Prostate gland (tissue), 2 donors: ENCODE measurements at regions not wholly inside any gene's neighbourhood (a gene's known extent, or its start where the extent isn't known, plus 50 kb on each side); places are given as distances from the start of the nearest gene placed in this dataset.
"Not testable (repeated sequence)": the region's sequence is repeated elsewhere in the genome, so short reads cannot be mapped to it uniquely, and the experiment has no call there.

ENCODE experiments used
- DNase-seq: peaks from one replicate; pipeline ENCODE4 v3.0.0-alpha.2; 2019; ENCODE audit warnings: low spot score
- H3K27ac ChIP-seq, 2 donors: fragments of 200-600 bp; sonication (generic); 2 replicates each; pipeline ENCODE4 v1.5.1; 2017 to 2019
- H3K27me3 ChIP-seq: fragments of 200-600 bp; sonication (generic); replicated peaks from 2 replicates; pipeline ENCODE4 v1.5.1; 2019; ENCODE audit not compliant: insufficient read depth
- H3K36me3 ChIP-seq, 2 donors: fragments of 200-600 bp; sonication (generic); 1 replicate in 1 of 2; 2 replicates in 1 of 2; pipeline versions ENCODE4 v1.5.1 to v1.8.1; 2017 to 2019
- H3K4me1 ChIP-seq: fragments of 200-600 bp; sonication (generic); replicated peaks from 2 replicates; pipeline ENCODE4 v1.5.1; 2019
- H3K4me3 ChIP-seq, 2 donors: fragments of 200-600 bp; sonication (generic); 2 replicates each; pipeline ENCODE4 v1.5.1; 2017 to 2019
- H3K9me3 ChIP-seq: fragments of 200-600 bp; sonication (generic); 2 replicates; pipeline ENCODE4 v1.5.1; 2017
- POLR2A ChIP-seq: fragments of 450-650 bp; IDR thresholded peaks from one replicate; pipeline ENCODE4 v1.6.1; 2016; ENCODE audit warnings: antibody characterized with exemption, mild to moderate bottlenecking
- POLR2AphosphoS5 ChIP-seq: sonication (generic); formaldehyde crosslinking; IDR thresholded peaks from one replicate; pipeline ENCODE4 v1.6.1; 2017; ENCODE audit warnings: antibody characterized with exemption
- WGBS: methylation state at CpG from one replicate; pipeline ENCODE4 v1.1.5; 2018; 5-methylcytosine and 5-hydroxymethylcytosine counted together
- intact Hi-C: fragments of 100-400 bp; cut with DNase I; formaldehyde crosslinking; loops from one replicate; pipeline ENCODE4 v1.14.2; 2022
- TF ChIP-seq, protein P1 (sequence below), 4 experiments: fragments of 200-600 bp in 2 of 4; fragments of 450-650 bp in 2 of 4; sonication (generic) in 2 of 4; IDR thresholded peaks; 1 replicate in 3 of 4; 2 replicates in 1 of 4; pipeline ENCODE4 v1.5.1; 2016 to 2019; ENCODE audit warnings: antibody characterized with exemption in 4 of 4, mild to moderate bottlenecking in 2 of 4, moderate library complexity in 2 of 4

DNA sequence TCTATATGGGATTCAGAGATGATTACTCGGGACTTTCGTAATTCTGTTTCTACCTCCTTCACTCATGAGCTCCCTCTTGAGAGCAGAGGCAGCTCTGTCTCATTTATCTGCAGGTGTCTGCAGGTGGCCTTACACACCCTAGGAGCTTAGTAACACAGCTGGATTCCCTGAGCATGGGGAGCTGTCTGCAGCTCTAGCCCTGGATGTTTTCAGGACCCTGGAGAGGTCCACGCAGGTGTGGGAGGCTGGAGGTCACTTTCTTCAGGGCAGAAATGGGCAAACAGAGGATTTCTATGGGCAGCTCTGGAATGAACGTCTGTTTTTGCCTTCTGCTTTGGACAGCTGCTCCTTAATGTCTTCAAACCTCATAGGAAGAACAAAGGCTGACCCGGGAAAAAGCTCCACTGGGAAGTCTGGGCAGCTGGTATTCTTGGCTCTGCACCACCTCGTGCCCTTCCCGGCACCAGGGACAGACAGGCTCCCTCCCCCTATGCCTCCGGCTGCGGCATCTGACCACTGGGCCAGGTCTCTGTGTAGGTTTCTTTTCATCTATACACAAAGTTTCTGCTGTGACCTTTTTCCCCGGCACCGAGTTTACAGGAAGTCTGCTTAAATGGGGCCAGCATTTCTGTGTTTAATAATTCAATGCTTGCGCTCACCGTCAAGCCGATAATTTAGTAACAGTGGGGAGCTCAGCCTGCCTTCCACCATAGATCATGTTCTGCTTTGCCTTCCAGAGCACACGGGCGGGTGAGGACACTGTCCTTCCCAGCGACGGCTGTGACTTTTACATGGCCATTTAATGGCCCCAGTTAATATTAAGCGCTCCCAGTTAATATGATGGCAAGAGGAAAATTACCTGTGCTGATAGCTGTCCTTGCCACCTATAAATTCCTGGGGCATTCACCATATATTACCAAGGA lies 320.2 kb upstream of the SFSWAP start:
- no peak overlapping the region for H3K27ac ChIP-seq
- WGBS = 45% methylated on average over 19 of the region's 19 CpGs
- no peak overlapping the region for H3K4me3 ChIP-seq
- intact Hi-C loops = no loop called here
- TF ChIP-seq, protein P1, sequence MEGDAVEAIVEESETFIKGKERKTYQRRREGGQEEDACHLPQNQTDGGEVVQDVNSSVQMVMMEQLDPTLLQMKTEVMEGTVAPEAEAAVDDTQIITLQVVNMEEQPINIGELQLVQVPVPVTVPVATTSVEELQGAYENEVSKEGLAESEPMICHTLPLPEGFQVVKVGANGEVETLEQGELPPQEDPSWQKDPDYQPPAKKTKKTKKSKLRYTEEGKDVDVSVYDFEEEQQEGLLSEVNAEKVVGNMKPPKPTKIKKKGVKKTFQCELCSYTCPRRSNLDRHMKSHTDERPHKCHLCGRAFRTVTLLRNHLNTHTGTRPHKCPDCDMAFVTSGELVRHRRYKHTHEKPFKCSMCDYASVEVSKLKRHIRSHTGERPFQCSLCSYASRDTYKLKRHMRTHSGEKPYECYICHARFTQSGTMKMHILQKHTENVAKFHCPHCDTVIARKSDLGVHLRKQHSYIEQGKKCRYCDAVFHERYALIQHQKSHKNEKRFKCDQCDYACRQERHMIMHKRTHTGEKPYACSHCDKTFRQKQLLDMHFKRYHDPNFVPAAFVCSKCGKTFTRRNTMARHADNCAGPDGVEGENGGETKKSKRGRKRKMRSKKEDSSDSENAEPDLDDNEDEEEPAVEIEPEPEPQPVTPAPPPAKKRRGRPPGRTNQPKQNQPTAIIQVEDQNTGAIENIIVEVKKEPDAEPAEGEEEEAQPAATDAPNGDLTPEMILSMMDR (IDR thresholded peaks at IDR 0.05) = no peak
- TF ChIP-seq POLR2AphosphoS5 = no peak
- no peak for TF ChIP-seq POLR2A
- no peaks in the 10 kb centered on the region for H3K4me1 ChIP-seq
- H3K9me3 ChIP-seq = no peaks in the 10 kb centered on the region
- no peaks in the 10 kb centered on the region for H3K36me3 ChIP-seq
- H3K27me3 ChIP-seq = peaks cover 5% of the 10 kb centered on the region
- DNase-seq = no peak

DNA sequence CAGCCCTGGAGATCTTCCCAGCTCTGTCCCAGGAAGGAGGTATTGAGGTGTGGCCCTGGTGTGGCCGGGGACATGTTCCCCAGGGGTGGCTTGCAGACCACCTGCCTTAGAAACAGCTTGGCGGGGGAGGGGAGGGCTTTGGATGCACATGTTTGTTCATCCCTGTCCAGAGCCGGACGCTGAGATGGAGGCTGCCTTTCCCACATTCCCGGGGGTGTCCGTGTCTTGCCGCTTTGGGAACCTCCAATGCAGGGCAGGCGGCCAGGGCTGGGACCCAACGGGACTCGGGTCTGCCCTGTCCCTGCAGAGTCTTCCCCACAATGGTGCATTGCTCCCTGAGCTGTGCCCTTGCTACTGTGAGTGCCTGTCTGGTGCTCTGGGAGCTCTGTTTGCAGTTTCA lies 319.5 kb upstream of the SFSWAP start:
- no peaks in the 10 kb centered on the region for H3K36me3 ChIP-seq
- intact Hi-C loops = no loop called here
- no peak for DNase-seq
- H3K4me1 ChIP-seq = no peaks in the 10 kb centered on the region
- 88% methylated on average over 10 of the region's 10 CpGs for WGBS
- H3K9me3 ChIP-seq = no peaks in the 10 kb centered on the region
- H3K27me3 ChIP-seq = no peaks in the 10 kb centered on the region
- TF ChIP-seq, protein P1 (IDR thresholded peaks at IDR 0.05) = no peak
- TF ChIP-seq POLR2A = no peak
- no peak for TF ChIP-seq POLR2AphosphoS5
- H3K27ac ChIP-seq = no peak overlapping the region
- H3K4me3 ChIP-seq = no peak overlapping the region

DNA sequence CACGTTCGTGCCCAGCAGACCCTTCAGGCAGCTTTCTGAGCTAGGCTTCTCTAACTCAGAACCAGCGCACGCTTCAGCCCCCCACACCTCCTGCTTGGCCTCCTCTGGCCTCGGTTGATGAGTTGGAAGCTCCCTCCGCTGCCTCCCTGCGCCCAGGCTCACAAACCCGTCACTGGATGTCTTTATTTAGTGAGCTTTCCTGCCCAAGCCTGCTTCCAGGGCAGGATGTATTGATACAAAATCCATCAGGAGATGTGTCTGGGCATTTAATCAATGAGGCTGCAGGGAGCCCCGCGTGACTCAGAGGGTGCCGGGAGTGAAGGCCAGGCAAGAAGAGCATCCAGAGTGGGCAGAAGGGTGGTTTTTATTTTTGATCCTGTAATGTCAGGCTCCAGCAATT lies 316.1 kb upstream of the SFSWAP start:
- H3K4me1 ChIP-seq, intact Hi-C loops, H3K36me3 ChIP-seq, H3K9me3 ChIP-seq, DNase-seq, H3K4me3 ChIP-seq, H3K27ac ChIP-seq, H3K27me3 ChIP-seq: not testable (repeated sequence)
- WGBS = 67% methylated on average over 7 of the region's 11 CpGs

DNA sequence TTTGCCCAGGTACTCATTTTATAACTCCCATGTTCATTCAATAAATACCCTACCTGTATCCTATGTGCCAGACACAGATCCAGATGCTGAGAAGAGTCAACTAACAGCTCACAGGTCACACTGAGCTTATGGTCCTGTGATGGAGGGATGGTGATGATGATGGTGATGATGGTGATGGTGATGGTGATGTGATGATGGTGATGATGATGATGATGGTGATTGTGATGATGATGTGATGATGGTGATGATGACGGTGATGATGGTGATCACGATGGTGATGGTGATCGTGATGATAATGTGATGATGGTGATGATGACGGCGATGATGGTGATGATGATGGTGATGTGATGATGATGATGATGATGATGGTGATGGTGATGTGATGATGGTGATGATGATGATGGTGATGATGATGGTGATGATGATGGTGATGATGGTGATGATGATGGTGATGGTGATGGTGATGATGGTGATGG lies 315.6 kb upstream of the SFSWAP start:
- DNase-seq, intact Hi-C loops: not testable (repeated sequence)
- 73% methylated on average over 5 of the region's 5 CpGs for WGBS

DNA sequence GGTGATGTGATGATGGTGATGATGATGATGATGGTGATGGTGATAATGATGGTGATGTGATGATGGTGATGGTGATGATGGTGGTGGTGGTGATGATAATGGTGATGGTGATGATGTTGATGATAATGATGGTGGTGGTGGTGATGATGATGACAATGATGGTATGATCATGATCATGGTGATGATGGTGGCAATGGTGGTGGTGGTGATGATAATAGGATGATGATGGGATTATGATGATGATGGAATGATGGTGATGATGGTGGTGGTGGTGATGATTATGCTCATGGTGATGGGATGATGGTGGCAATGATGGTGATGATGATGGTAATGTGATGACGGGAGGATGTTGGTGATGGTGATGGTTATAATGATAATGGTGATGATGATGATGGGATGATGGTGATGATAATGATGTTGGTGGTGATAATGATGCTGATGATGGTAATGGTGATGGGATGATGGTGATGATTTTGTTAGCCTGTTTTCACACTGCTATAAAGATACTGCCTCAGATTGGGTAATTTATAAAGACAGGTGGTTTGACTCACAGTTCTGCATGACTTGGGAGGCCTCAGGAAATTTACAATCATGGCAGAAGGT lies 314.8 kb upstream of the SFSWAP start:
- no peak overlapping the region for H3K27ac ChIP-seq
- H3K4me1 ChIP-seq = no peaks in the 10 kb centered on the region
- 83% methylated on average over 1 of the region's 1 CpG for WGBS
- no peak overlapping the region for H3K4me3 ChIP-seq
- no peaks in the 10 kb centered on the region for H3K9me3 ChIP-seq
- H3K27me3 ChIP-seq = no peaks in the 10 kb centered on the region
- intact Hi-C loops = no loop called here
- no peak for DNase-seq
- TF ChIP-seq, protein P1 (IDR thresholded peaks at IDR 0.05) = no peak
- H3K36me3 ChIP-seq = no peaks in the 10 kb centered on the region

More for the DNA sequence above, 315.6 kb upstream of the SFSWAP start:
- H3K4me3 ChIP-seq, H3K9me3 ChIP-seq, H3K4me1 ChIP-seq, H3K27me3 ChIP-seq, H3K36me3 ChIP-seq, H3K27ac ChIP-seq: not testable (repeated sequence)
